OCI-LY7 (cell line): ENCODE measurements at regions not wholly inside any gene's neighbourhood (a gene's known extent, or its start where the extent isn't known, plus 50 kb on each side); places are given as distances from the start of the nearest gene placed in this dataset.

Experiments used
- EZH2phosphoT487 ChIP-seq: fragments of 200-600 bp; sonication (generic); IDR thresholded peaks from 2 replicates; pipeline ENCODE4 v1.6.1; 2018; ENCODE audit warnings: low read depth, borderline replicate concordance, mild to moderate bottlenecking, mixed run types, antibody characterized with exemption, low read length, moderate library complexity, mixed read lengths
- TF ChIP-seq, protein P1 (sequence below): fragments of 200-600 bp; sonication (generic); conservative IDR thresholded peaks from 2 replicates; pipeline ENCODE4 v1.5.1; 2014; ENCODE audit warnings: mild to moderate bottlenecking, antibody characterized with exemption, low read length, moderate library complexity, mixed read lengths

DNA sequence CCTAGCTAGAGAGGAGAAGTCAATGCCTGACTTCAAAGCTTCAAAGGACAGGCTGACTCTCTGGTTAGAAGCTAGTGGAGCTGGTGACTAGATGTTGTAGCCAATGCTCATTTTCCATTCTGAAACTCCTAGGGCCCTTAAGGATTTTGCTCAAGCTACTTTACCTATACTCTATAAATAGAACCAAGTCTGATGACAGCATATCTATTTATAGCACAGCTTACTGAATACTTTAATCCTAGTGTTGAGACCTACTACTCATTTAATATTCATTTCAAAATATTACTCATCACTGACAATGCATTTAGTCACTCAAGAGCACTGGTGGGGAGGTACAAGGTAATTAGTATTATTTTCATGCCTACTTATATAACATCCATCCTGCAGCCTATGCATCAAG, 137.2 kb upstream of the PELI2 start:
- TF ChIP-seq, protein P1, sequence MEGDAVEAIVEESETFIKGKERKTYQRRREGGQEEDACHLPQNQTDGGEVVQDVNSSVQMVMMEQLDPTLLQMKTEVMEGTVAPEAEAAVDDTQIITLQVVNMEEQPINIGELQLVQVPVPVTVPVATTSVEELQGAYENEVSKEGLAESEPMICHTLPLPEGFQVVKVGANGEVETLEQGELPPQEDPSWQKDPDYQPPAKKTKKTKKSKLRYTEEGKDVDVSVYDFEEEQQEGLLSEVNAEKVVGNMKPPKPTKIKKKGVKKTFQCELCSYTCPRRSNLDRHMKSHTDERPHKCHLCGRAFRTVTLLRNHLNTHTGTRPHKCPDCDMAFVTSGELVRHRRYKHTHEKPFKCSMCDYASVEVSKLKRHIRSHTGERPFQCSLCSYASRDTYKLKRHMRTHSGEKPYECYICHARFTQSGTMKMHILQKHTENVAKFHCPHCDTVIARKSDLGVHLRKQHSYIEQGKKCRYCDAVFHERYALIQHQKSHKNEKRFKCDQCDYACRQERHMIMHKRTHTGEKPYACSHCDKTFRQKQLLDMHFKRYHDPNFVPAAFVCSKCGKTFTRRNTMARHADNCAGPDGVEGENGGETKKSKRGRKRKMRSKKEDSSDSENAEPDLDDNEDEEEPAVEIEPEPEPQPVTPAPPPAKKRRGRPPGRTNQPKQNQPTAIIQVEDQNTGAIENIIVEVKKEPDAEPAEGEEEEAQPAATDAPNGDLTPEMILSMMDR = no peak
- no peak for TF ChIP-seq EZH2phosphoT487
